Activated CD4-positive, CD25-positive, alpha-beta regulatory T cell treated with anti-CD3 and anti-CD28 coated beads, Interleukin-2, amount 50 U/mL, for 24 hours (primary cell): ENCODE measurements at regions not wholly inside any gene's neighbourhood (a gene's known extent, or its start where the extent isn't known, plus 50 kb on each side); places are given as distances from the start of the nearest gene placed in this dataset.

Source experiments
- ATAC-seq, 2 donors: fragments of 150-1000 bp; cut with Tn5 transposase; one replicate each; pipeline ENCODE4 v1.10.0; 2021; ENCODE audit warnings: mild to moderate bottlenecking in 1 of 2, moderate library complexity in 1 of 2

GRCh38 chr12:84596266-84596665 lies 316.3 kb downstream of the SLC6A15 start:
- no peak for ATAC-seq

- no peak for ATAC-seq
These were observed 318.4 kb downstream of the SLC6A15 start for GRCh38 chr12:84594157-84594556.

- ATAC-seq: no peak
These were observed 326.7 kb downstream of the SLC6A15 start for GRCh38 chr12:84585776-84586395.

- ATAC-seq: no peak
These were observed 340.4 kb downstream of the SLC6A15 start for GRCh38 chr12:84572196-84572595.

GRCh38 chr12:84562331-84562730 lies 350.3 kb downstream of the SLC6A15 start:
- ATAC-seq: no peak

GRCh38 chr12:84561351-84561750 lies 351.2 kb downstream of the SLC6A15 start:
- ATAC-seq: no peak

- ATAC-seq: no peak
These were observed 358.3 kb downstream of the SLC6A15 start for GRCh38 chr12:84554199-84554723.

- no peak for ATAC-seq
These were observed 359.1 kb downstream of the SLC6A15 start for GRCh38 chr12:84553331-84554117.

- peak in 1 of 2 donors; percentile 6 for ATAC-seq
These were observed 361.2 kb downstream of the SLC6A15 start for GRCh38 chr12:84551373-84551772.

- ATAC-seq: no peak
These were observed 362.1 kb downstream of the SLC6A15 start for GRCh38 chr12:84550518-84550917.

GRCh38 chr12:84542289-84542688 lies 370.3 kb downstream of the SLC6A15 start:
- ATAC-seq: no peak

GRCh38 chr12:84537666-84538065 lies 374.9 kb downstream of the SLC6A15 start:
- no peak for ATAC-seq

- no peak for ATAC-seq
These were observed 399.8 kb downstream of the SLC6A15 start for GRCh38 chr12:84512751-84513150.

- no peak for ATAC-seq
These were observed 403.7 kb downstream of the SLC6A15 start for GRCh38 chr12:84508851-84509260.

- no peak for ATAC-seq
These were observed 404.4 kb downstream of the SLC6A15 start for GRCh38 chr12:84507956-84508850.

- no peak for ATAC-seq
These were observed 406.3 kb downstream of the SLC6A15 start for GRCh38 chr12:84506282-84506681.

GRCh38 chr12:84502907-84503787 lies 409.5 kb downstream of the SLC6A15 start:
- no peak for ATAC-seq

- ATAC-seq: no peak
These were observed 410.3 kb downstream of the SLC6A15 start for GRCh38 chr12:84502180-84502860.

GRCh38 chr12:84497819-84498218 lies 414.8 kb downstream of the SLC6A15 start:
- no peak for ATAC-seq

GRCh38 chr12:84495711-84496110 lies 416.9 kb downstream of the SLC6A15 start:
- ATAC-seq: no peak

- no peak for ATAC-seq
These were observed 420.2 kb downstream of the SLC6A15 start for GRCh38 chr12:84492351-84492883.
